ENCODE measurements at regions not wholly inside any gene's neighbourhood (a gene's known extent, or its start where the extent isn't known, plus 50 kb on each side); places are given as distances from the start of the nearest gene placed in this dataset.

DNA sequence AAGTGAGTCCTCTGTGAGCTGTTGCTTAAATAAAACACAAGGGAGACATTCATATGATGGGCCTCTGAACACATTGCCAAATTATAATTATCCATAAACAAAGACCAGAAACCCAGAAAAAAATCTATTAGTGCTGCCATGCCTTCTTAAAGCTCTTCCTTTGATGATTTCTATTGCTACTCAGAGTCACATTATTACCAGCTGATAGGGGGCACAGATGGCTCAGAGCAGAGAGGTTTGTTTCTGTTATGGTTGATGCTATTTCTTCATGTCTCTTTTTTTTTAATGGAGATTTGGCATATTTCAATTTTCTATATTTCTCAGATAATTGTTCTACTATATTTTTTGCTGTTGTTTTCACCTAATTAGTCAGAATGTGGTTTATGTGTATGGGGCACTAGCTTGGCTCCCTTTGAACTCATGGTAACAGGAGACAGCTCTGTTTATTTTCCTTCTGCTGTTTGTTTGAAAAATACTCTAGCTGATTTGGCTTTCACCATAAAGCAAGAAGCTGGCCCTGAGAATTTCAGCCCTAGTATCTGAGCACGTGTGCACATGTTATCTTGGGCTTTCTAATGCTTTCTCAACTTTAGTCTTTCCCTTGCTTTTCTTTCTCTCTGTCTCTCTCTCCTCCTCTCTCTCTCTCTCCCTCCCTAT, 568.8 kb downstream of the PPARGC1A start:
- Histone ChIP-seq H3K4me3 (ENCODE audit: low read length in 2 of 2) (no peak overlapping the region), H3K27me3 (ENCODE audit: control insufficient read depth in 1 of 2, insufficient read depth in 2 of 2, low read length in 2 of 2) (no peaks in the 10 kb centered on the region), H3K4me1 (ENCODE audit: control insufficient read depth, insufficient read depth, low read length) (no peaks in the 10 kb centered on the region), H3K9me3 (ENCODE audit: control insufficient read depth in 2 of 2, low read length in 2 of 2) (no peaks in the 10 kb centered on the region), H3K9ac (ENCODE audit: low read length in 2 of 2) (no peak overlapping the region), H3K27ac (ENCODE audit: low read length) (no peak overlapping the region), H3K36me3 (ENCODE audit: control insufficient read depth in 2 of 2, insufficient read depth in 2 of 2, low read length in 2 of 2) (no peaks in the 10 kb centered on the region)

DNA sequence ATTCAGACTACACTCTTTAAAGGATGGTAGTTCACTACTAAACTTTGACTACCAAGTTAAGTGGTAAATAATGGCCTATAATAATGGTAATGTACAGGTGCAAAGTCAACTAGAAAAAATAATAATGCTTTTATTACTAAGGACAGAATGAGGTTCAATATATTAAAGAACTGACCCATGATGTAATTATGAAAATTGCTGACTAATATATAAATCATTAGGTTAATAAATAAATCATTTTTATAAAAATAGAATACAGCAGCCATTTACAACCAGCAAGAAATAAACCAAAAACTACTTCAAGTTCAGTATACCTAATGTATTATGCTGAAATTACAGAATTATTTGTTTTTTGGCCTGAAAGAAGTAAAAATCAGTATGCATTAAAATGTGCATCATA, 577.2 kb downstream of the PPARGC1A start:
- H3K27ac ChIP-seq (ENCODE audit: low read length), result no peak overlapping the region
- no peaks in the 10 kb centered on the region for H3K27me3 ChIP-seq (ENCODE audit: control insufficient read depth in 1 of 2, insufficient read depth in 2 of 2, low read length in 2 of 2)
- H3K9me3 ChIP-seq (ENCODE audit: control insufficient read depth in 2 of 2, low read length in 2 of 2), result no peaks in the 10 kb centered on the region
- H3K4me3 ChIP-seq (ENCODE audit: low read length in 2 of 2), result no peak overlapping the region
- no peaks in the 10 kb centered on the region for H3K4me1 ChIP-seq (ENCODE audit: control insufficient read depth, insufficient read depth, low read length)
- no peaks in the 10 kb centered on the region for H3K36me3 ChIP-seq (ENCODE audit: control insufficient read depth in 2 of 2, insufficient read depth in 2 of 2, low read length in 2 of 2)
- H3K9ac ChIP-seq (ENCODE audit: low read length in 2 of 2), result no peak overlapping the region

GRCh38 chr4:23311983-23312382, 577.9 kb downstream of the PPARGC1A start:
- Histone ChIP-seq H3K4me1 (ENCODE audit: control insufficient read depth, insufficient read depth, low read length) (no peaks in the 10 kb centered on the region), H3K9me3 (ENCODE audit: control insufficient read depth in 2 of 2, low read length in 2 of 2) (no peaks in the 10 kb centered on the region), H3K9ac (ENCODE audit: low read length in 2 of 2) (no peak overlapping the region), H3K4me3 (ENCODE audit: low read length in 2 of 2) (no peak overlapping the region), H3K36me3 (ENCODE audit: control insufficient read depth in 2 of 2, insufficient read depth in 2 of 2, low read length in 2 of 2) (no peaks in the 10 kb centered on the region), H3K27me3 (ENCODE audit: control insufficient read depth in 1 of 2, insufficient read depth in 2 of 2, low read length in 2 of 2) (no peaks in the 10 kb centered on the region), H3K27ac (ENCODE audit: low read length) (no peak overlapping the region)

DNA sequence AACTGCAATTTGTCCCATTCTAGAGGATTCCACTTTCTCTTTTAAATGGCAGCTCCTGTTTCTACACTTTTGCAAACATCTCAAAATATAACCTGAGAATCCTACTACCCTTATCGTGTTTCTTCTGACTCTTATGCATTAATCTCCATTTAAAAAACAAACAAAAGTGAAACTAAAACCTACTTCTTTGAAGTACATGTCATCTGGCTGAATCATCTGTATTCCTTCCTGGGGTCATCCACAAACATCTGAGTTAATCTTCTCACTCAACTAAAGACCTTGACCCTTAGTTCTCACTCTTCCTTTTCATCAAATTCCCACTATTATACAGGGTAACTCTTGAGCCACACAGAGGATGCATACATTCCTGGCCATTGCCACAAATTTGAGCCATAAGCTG, 584.8 kb downstream of the PPARGC1A start:
- no peak overlapping the region for H3K27ac ChIP-seq (ENCODE audit: low read length)

DNA sequence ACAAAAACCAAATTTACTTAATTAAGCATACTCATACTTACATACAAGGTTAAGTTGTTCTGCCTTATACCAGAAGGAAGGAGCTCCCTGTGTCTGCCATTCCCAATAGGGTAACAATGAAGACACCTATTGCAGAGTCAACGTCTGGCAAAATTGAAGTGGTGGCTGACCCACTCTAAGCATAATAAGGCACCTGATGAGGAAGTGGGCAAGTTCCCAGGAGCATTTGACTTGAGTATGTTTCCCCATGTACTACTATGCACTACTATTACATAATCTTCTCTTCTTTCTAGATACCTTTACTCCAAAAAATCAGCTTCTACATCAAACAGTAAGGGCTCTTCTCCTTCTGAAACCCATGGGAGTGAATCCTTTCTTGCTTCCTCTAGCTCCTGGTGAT, 591.5 kb downstream of the PPARGC1A start:
- Histone ChIP-seq H3K27ac (ENCODE audit: low read length) (no peak overlapping the region), H3K36me3 (ENCODE audit: control insufficient read depth in 2 of 2, insufficient read depth in 2 of 2, low read length in 2 of 2) (no peaks in the 10 kb centered on the region), H3K9me3 (ENCODE audit: control insufficient read depth in 2 of 2, low read length in 2 of 2) (no peaks in the 10 kb centered on the region), H3K27me3 (ENCODE audit: control insufficient read depth in 1 of 2, insufficient read depth in 2 of 2, low read length in 2 of 2) (no peaks in the 10 kb centered on the region), H3K4me1 (ENCODE audit: control insufficient read depth, insufficient read depth, low read length) (no peaks in the 10 kb centered on the region), H3K4me3 (ENCODE audit: low read length in 2 of 2) (no peak overlapping the region), H3K9ac (ENCODE audit: low read length in 2 of 2) (no peak overlapping the region)

More for the DNA sequence above, 584.8 kb downstream of the PPARGC1A start:
- H3K9ac ChIP-seq (ENCODE audit: low read length in 2 of 2), result no peak overlapping the region
- H3K4me1 ChIP-seq (ENCODE audit: control insufficient read depth, insufficient read depth, low read length), result no peaks in the 10 kb centered on the region
- H3K27me3 ChIP-seq (ENCODE audit: control insufficient read depth in 1 of 2, insufficient read depth in 2 of 2, low read length in 2 of 2), result no peaks in the 10 kb centered on the region
- no peaks in the 10 kb centered on the region for H3K9me3 ChIP-seq (ENCODE audit: control insufficient read depth in 2 of 2, low read length in 2 of 2)
- no peak overlapping the region for H3K4me3 ChIP-seq (ENCODE audit: low read length in 2 of 2)
- H3K36me3 ChIP-seq (ENCODE audit: control insufficient read depth in 2 of 2, insufficient read depth in 2 of 2, low read length in 2 of 2), result no peaks in the 10 kb centered on the region

- H3K9ac ChIP-seq (ENCODE audit: low read length in 2 of 2), result no peak overlapping the region
- no peaks in the 10 kb centered on the region for H3K36me3 ChIP-seq (ENCODE audit: control insufficient read depth in 2 of 2, insufficient read depth in 2 of 2, low read length in 2 of 2)
- no peak overlapping the region for H3K4me3 ChIP-seq (ENCODE audit: low read length in 2 of 2)
- H3K27ac ChIP-seq (ENCODE audit: low read length), result no peak overlapping the region
- H3K9me3 ChIP-seq (ENCODE audit: control insufficient read depth in 2 of 2, low read length in 2 of 2), result no peaks in the 10 kb centered on the region
- no peaks in the 10 kb centered on the region for H3K27me3 ChIP-seq (ENCODE audit: control insufficient read depth in 1 of 2, insufficient read depth in 2 of 2, low read length in 2 of 2)
- no peaks in the 10 kb centered on the region for H3K4me1 ChIP-seq (ENCODE audit: control insufficient read depth, insufficient read depth, low read length)
These were observed 592.5 kb downstream of the PPARGC1A start for GRCh38 chr4:23297327-23297726.

DNA sequence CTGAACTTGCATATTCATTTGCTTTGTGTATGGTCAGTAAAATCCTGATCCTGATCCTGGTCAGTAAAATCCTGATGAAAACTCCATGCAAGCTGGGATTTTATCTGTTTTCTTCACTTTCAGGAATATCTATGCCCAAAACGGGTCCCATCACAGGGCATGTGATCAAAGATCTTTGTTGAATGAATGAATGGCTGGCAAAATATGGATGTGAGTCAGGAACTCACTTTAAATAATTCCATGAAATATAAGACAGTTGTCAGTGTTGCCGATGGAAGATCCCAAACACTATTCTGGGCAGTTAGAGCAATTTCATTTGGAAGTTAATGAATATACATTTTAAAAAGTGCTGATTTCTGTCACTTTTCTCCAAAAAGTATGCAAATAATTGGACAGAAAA, 598.4 kb downstream of the GBA3 start:
- Histone ChIP-seq H3K27me3 (ENCODE audit: control insufficient read depth in 1 of 2, insufficient read depth in 2 of 2, low read length in 2 of 2) (no peaks in the 10 kb centered on the region), H3K27ac (ENCODE audit: low read length) (no peak overlapping the region), H3K4me3 (ENCODE audit: low read length in 2 of 2) (no peak overlapping the region), H3K9me3 (ENCODE audit: control insufficient read depth in 2 of 2, low read length in 2 of 2) (no peaks in the 10 kb centered on the region), H3K36me3 (ENCODE audit: control insufficient read depth in 2 of 2, insufficient read depth in 2 of 2, low read length in 2 of 2) (no peaks in the 10 kb centered on the region), H3K4me1 (ENCODE audit: control insufficient read depth, insufficient read depth, low read length) (no peaks in the 10 kb centered on the region), H3K9ac (ENCODE audit: low read length in 2 of 2) (no peak overlapping the region)

DNA sequence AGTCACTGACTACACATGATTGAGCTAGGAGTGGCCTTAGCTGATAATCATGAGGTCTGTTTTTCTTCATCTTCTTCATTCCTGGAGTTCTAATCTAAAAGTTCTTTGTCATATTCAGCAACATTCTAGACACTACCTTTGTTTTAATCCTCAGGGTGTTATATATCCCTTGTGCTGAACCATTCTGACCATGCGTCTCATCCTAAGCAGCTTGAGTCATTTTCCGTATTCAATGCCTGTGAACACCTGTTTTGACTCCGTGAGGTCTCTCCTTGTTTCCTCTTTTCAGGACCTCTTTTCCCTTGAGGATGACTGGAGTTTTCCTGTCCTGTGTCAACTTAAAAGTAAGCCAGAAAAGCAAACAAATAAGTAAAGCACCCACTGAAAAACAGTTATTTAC, 597.9 kb downstream of the GBA3 start:
- H3K27ac ChIP-seq (ENCODE audit: low read length), result no peak overlapping the region
- no peaks in the 10 kb centered on the region for H3K36me3 ChIP-seq (ENCODE audit: control insufficient read depth in 2 of 2, insufficient read depth in 2 of 2, low read length in 2 of 2)
- no peaks in the 10 kb centered on the region for H3K4me1 ChIP-seq (ENCODE audit: control insufficient read depth, insufficient read depth, low read length)
- no peaks in the 10 kb centered on the region for H3K27me3 ChIP-seq (ENCODE audit: control insufficient read depth in 1 of 2, insufficient read depth in 2 of 2, low read length in 2 of 2)
- H3K9me3 ChIP-seq (ENCODE audit: control insufficient read depth in 2 of 2, low read length in 2 of 2), result no peaks in the 10 kb centered on the region
- no peak overlapping the region for H3K9ac ChIP-seq (ENCODE audit: low read length in 2 of 2)
- H3K4me3 ChIP-seq (ENCODE audit: low read length in 2 of 2), result no peak overlapping the region

- Histone ChIP-seq H3K9ac (ENCODE audit: low read length in 2 of 2) (no peak overlapping the region), H3K9me3 (ENCODE audit: control insufficient read depth in 2 of 2, low read length in 2 of 2) (no peaks in the 10 kb centered on the region), H3K27me3 (ENCODE audit: control insufficient read depth in 1 of 2, insufficient read depth in 2 of 2, low read length in 2 of 2) (no peaks in the 10 kb centered on the region), H3K27ac (ENCODE audit: low read length) (no peak overlapping the region), H3K36me3 (ENCODE audit: control insufficient read depth in 2 of 2, insufficient read depth in 2 of 2, low read length in 2 of 2) (no peaks in the 10 kb centered on the region), H3K4me3 (ENCODE audit: low read length in 2 of 2) (no peak overlapping the region), H3K4me1 (ENCODE audit: control insufficient read depth, insufficient read depth, low read length) (no peaks in the 10 kb centered on the region)
These were observed 586.7 kb downstream of the GBA3 start for GRCh38 chr4:23279377-23279986.

DNA sequence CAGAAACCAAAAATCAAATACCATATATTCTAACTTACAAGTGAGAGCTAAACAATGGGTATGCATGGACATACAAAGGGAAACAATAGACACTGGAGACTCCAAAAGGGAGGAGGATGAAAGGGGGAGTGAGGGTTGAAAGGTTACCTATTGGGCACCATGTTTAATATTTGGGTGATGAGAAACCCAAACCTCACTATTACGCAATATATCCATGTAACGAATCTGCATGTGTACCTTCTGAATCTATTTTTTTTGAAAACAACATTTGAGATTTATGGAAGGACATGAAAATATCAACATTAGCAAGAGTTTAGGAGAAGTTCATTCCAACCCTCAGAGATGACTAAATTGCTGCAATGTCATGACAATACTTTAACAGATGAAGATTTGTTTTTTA, 586.1 kb downstream of the GBA3 start:
- no peak overlapping the region for H3K27ac ChIP-seq (ENCODE audit: low read length)
- no peaks in the 10 kb centered on the region for H3K9me3 ChIP-seq (ENCODE audit: control insufficient read depth in 2 of 2, low read length in 2 of 2)
- no peak overlapping the region for H3K9ac ChIP-seq (ENCODE audit: low read length in 2 of 2)
- H3K36me3 ChIP-seq (ENCODE audit: control insufficient read depth in 2 of 2, insufficient read depth in 2 of 2, low read length in 2 of 2), result no peaks in the 10 kb centered on the region
- H3K4me1 ChIP-seq (ENCODE audit: control insufficient read depth, insufficient read depth, low read length), result no peaks in the 10 kb centered on the region
- H3K4me3 ChIP-seq (ENCODE audit: low read length in 2 of 2), result no peak overlapping the region
- H3K27me3 ChIP-seq (ENCODE audit: control insufficient read depth in 1 of 2, insufficient read depth in 2 of 2, low read length in 2 of 2), result no peaks in the 10 kb centered on the region

DNA sequence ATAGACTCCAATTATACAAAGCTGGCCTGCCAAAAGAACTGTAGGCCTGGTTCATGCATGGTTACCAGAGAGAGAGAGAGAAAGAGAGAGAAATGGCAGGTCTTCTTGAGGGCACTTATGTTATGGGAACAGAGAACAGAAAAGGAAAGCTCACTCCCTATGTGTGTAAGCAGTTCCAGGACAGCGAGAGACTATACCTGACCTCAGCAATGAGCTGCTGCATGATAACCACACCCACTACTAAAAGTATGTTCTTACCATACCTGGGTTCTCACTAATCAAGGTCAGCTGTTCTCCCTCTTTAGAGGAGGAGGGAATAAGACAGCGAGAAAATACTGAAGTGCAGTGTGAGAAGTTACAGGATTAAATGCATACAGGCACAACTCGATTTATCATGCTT, 583.3 kb downstream of the GBA3 start:
- no peak overlapping the region for H3K27ac ChIP-seq (ENCODE audit: low read length)
- H3K4me3 ChIP-seq (ENCODE audit: low read length in 2 of 2), result no peak overlapping the region
- H3K27me3 ChIP-seq (ENCODE audit: control insufficient read depth in 1 of 2, insufficient read depth in 2 of 2, low read length in 2 of 2), result no peaks in the 10 kb centered on the region
- H3K9me3 ChIP-seq (ENCODE audit: control insufficient read depth in 2 of 2, low read length in 2 of 2), result no peaks in the 10 kb centered on the region
- H3K4me1 ChIP-seq (ENCODE audit: control insufficient read depth, insufficient read depth, low read length), result no peaks in the 10 kb centered on the region
- H3K36me3 ChIP-seq (ENCODE audit: control insufficient read depth in 2 of 2, insufficient read depth in 2 of 2, low read length in 2 of 2), result no peaks in the 10 kb centered on the region
- no peak overlapping the region for H3K9ac ChIP-seq (ENCODE audit: low read length in 2 of 2)

All from stomach smooth muscle (tissue), 2 donors.